ENCODE measurements at regions not wholly inside any gene's neighbourhood (a gene's known extent, or its start where the extent isn't known, plus 50 kb on each side); places are given as distances from the start of the nearest gene placed in this dataset.

GRCh38 chr4:179485781-179486180, 2043.5 kb upstream of the AGA start:
- no peak overlapping the region for H3K4me3 ChIP-seq (replicated peaks; ENCODE audit: low read depth, low read length)
- no peak for DNase-seq (ENCODE audit: low read depth)
- TF ChIP-seq, protein P1, sequence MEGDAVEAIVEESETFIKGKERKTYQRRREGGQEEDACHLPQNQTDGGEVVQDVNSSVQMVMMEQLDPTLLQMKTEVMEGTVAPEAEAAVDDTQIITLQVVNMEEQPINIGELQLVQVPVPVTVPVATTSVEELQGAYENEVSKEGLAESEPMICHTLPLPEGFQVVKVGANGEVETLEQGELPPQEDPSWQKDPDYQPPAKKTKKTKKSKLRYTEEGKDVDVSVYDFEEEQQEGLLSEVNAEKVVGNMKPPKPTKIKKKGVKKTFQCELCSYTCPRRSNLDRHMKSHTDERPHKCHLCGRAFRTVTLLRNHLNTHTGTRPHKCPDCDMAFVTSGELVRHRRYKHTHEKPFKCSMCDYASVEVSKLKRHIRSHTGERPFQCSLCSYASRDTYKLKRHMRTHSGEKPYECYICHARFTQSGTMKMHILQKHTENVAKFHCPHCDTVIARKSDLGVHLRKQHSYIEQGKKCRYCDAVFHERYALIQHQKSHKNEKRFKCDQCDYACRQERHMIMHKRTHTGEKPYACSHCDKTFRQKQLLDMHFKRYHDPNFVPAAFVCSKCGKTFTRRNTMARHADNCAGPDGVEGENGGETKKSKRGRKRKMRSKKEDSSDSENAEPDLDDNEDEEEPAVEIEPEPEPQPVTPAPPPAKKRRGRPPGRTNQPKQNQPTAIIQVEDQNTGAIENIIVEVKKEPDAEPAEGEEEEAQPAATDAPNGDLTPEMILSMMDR (IDR thresholded peaks at IDR 0.05; ENCODE audit: low read length, missing control alignments) = no peak

DNA sequence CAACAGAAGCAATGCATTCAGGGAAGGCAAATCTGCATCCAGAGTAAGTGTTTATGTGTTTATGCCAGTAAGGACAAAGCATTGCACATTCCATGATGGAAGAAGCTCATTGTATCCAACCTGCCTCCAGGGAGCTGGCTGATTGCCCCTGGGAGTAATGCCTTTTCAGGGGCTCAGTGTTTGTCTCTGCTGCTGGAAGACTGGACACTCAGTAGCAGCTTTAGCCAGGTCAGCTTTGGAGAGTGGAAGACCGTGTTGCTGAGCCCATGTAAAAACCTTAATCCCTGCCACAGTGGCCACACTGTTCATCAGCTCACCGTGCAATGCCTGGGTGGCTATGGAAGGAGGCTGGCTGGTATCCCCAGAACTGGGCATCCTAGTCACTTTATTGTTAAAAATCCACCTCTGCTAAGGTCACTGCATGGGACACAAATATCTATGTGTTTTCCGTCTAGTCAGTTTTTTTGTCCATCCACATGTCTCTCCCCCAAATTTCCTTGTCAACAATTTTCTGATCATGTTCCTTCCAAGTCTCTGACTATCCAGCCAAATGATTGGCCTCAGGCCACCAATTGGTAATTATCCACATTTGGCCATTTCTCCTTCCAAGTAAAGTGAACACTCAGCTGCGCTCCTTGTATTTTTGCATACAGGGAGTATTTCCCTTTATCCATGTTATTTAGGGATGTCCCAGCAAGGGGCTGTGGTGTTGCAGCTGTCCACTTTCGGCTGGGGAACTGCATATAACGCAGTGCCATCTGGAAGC, 2044.5 kb upstream of the AGA start:
- no peak overlapping the region for H3K4me3 ChIP-seq (replicated peaks; ENCODE audit: low read depth, low read length)
- no peak for DNase-seq (ENCODE audit: low read depth)
- TF ChIP-seq, protein P1 (IDR thresholded peaks at IDR 0.05; ENCODE audit: low read length, missing control alignments) = no peak

DNA sequence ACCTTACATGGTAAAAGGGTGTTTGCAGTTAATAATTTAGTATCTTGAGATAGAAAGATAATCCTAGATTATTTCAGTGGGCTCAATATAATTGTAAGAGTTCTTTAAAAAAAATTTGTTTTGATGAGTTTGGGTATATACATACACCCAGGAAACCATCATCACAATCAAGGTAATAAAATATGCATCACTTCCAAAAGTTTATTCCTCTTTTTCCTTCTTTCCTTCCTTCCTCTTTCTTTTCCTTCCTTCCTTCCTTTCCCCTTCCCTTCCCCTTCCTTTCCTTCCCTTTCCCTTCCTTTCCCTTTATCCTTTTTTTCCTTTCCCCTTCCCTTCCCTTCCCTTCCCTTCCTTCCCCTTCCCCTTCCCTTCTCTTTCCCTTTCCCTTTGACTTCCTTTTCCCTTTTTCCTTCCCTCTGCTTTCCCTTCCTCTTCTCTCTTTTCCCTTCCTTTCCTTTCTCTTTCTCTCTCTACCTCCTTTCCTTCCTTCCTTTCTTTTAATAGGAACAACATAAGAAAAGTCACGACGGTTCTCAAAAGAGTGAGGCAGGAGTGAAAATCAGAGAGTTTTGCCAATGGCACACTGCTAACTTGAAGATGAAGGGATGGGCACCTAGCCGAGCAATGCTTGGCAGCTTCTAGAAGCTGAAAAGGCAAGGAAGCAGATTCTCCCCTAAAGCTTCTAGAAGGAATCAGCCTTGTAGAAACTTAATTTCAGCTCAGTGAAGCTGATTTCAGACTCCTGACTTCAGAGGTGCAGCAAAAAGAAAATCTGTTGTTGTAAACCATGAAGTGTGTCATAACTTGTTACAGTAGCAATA, 2050.2 kb upstream of the AGA start:
- TF ChIP-seq, protein P1 (IDR thresholded peaks at IDR 0.05; ENCODE audit: low read length, missing control alignments) = no peak
- no peak for DNase-seq (ENCODE audit: low read depth)
- H3K4me3 ChIP-seq (replicated peaks; ENCODE audit: low read depth, low read length) = no peak overlapping the region

DNA sequence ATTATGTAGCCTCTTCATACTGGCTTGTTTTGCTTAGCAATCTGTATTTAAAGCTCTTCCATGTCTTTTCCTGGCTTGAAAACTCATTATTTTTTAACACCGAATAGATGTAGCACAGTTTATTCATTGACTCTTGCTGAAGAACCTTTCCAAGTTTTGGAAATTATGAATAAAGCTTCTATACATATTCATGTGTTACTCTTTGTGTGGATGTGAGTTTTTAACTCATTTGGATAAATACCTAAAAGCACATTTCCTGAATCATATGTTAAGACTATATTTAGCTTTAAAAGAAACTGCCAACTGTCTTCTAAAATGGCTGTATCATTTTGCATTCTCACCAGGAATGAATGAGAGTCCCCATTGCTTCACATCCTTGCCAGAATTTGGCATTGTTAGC, 2061.7 kb upstream of the AGA start:
- no peak for DNase-seq (ENCODE audit: low read depth)
- no peak overlapping the region for H3K4me3 ChIP-seq (replicated peaks; ENCODE audit: low read depth, low read length)
- TF ChIP-seq, protein P1 (IDR thresholded peaks at IDR 0.05; ENCODE audit: low read length, missing control alignments) = no peak

DNA sequence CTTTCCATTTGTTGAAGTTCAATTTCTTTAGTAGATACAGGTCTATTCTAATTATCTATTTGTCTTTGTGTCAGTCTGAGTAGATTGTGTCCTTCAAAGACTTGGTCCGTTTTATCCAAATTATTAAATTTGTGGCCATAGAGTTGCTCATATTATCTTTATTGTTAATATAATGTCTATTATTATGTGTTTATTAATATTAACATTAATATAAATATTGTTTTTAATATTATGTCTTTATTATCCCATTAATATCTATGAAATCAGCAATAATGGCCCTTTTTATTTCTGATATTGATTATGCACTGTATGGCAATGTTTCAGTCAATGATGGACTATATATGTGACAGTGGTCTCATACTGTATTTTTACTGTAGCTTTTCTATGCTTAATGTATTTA, 2067.3 kb upstream of the AGA start:
- no peak for DNase-seq (ENCODE audit: low read depth)
- H3K4me3 ChIP-seq (replicated peaks; ENCODE audit: low read depth, low read length) = no peak overlapping the region
- TF ChIP-seq, protein P1 (IDR thresholded peaks at IDR 0.05; ENCODE audit: low read length, missing control alignments) = no peak

DNA sequence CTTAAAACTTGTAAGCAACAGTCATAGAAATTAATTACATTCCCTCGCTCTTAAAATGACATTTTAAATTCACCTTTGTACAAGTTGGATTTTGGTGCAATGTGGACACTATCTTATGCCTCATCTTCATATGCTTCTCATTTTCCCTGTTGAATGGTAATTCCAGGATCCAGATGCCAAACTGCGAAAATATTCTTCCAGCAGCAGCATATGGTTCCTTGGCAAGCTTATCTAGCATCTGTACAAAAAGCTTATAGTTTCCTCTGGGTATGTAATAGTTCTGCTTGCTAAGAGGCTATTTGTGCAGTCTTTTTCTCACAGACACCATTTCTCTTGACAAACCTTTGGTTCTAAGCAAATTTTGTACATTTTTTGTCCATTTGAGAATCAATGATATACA, 2079.7 kb upstream of the AGA start:
- DNase-seq (ENCODE audit: low read depth) = no peak
- H3K4me3 ChIP-seq (replicated peaks; ENCODE audit: low read depth, low read length) = no peak overlapping the region
- TF ChIP-seq, protein P1 (IDR thresholded peaks at IDR 0.05; ENCODE audit: low read length, missing control alignments) = no peak
